SJCRH30 (cell line): ENCODE measurements at regions not wholly inside any gene's neighbourhood (a gene's known extent, or its start where the extent isn't known, plus 50 kb on each side); places are given as distances from the start of the nearest gene placed in this dataset.
"Not testable (repeated sequence)": the region's sequence is repeated elsewhere in the genome, so short reads cannot be mapped to it uniquely, and the experiment has no call there.

Experiments used
- DNase-seq, 2 experiments: peaks; one replicate each; pipeline ENCODE4 v3.0.0-alpha.2; 2015 to 2020
- H3K27ac ChIP-seq: fragments of 250-450 bp; sonication (Bioruptor Pico); 2 replicates; pipeline ENCODE4 v1.5.1; 2020; ENCODE audit warnings: mild to moderate bottlenecking, moderate library complexity
- H3K27me3 ChIP-seq: fragments of 250-450 bp; sonication (Bioruptor Pico); 2 replicates; pipeline ENCODE4 v1.5.1; 2020; ENCODE audit warnings: mild to moderate bottlenecking, moderate library complexity
- H3K36me3 ChIP-seq: fragments of 250-450 bp; sonication (Bioruptor Pico); 2 replicates; pipeline ENCODE4 v1.5.1; 2020; ENCODE audit warnings: mild to moderate bottlenecking, moderate library complexity
- H3K4me1 ChIP-seq: fragments of 250-450 bp; sonication (Bioruptor Pico); 2 replicates; pipeline ENCODE4 v1.5.1; 2020; ENCODE audit warnings: mild to moderate bottlenecking, moderate library complexity
- H3K4me3 ChIP-seq: fragments of 250-450 bp; sonication (Bioruptor Pico); 2 replicates; pipeline ENCODE4 v1.5.1; 2020; ENCODE audit warnings: mild to moderate bottlenecking, moderate library complexity
- H3K9me3 ChIP-seq: fragments of 250-450 bp; sonication (Bioruptor Pico); replicated peaks from 2 replicates; pipeline ENCODE4 v1.5.1; 2020; ENCODE audit warnings: mild to moderate bottlenecking, moderate library complexity

GRCh38 chr4:128758314-128758922 lies 51.1 kb upstream of the JADE1 start:
- Histone ChIP-seq H3K36me3 (no peaks in the 10 kb centered on the region), H3K27me3 (no peaks in the 10 kb centered on the region), H3K9me3 (no peaks in the 10 kb centered on the region), H3K27ac (no peak overlapping the region), H3K4me3 (peak overlapping the region; percentile 30), H3K4me1 (peaks cover 13% of the 10 kb centered on the region)
- DNase-seq = no peak

- H3K4me3 ChIP-seq = peak overlapping the region; percentile 30
- peak; percentile 72 to 87 for DNase-seq
- no peak overlapping the region for H3K27ac ChIP-seq
- H3K36me3 ChIP-seq = no peaks in the 10 kb centered on the region
- no peaks in the 10 kb centered on the region for H3K9me3 ChIP-seq
- no peaks in the 10 kb centered on the region for H3K27me3 ChIP-seq
- H3K4me1 ChIP-seq = peaks cover 13% of the 10 kb centered on the region
Measured at GRCh38 chr4:128757712-128758111, 51.8 kb upstream of the JADE1 start.

- Histone ChIP-seq H3K27ac (no peak overlapping the region), H3K4me3 (no peak overlapping the region), H3K9me3 (no peaks in the 10 kb centered on the region), H3K4me1 (no peaks in the 10 kb centered on the region), H3K27me3 (no peaks in the 10 kb centered on the region), H3K36me3 (no peaks in the 10 kb centered on the region)
- DNase-seq = no peak
Measured at GRCh38 chr4:128751354-128751753, 58.1 kb upstream of the JADE1 start.

- H3K36me3 ChIP-seq, H3K27me3 ChIP-seq, H3K27ac ChIP-seq, H3K9me3 ChIP-seq, H3K4me3 ChIP-seq, H3K4me1 ChIP-seq, DNase-seq: not testable (repeated sequence)
Measured at GRCh38 chr4:128741748-128742147, 67.8 kb upstream of the JADE1 start.

- no peaks in the 10 kb centered on the region for H3K4me1 ChIP-seq
- no peak for DNase-seq
- no peak overlapping the region for H3K4me3 ChIP-seq
- no peaks in the 10 kb centered on the region for H3K9me3 ChIP-seq
- no peaks in the 10 kb centered on the region for H3K27me3 ChIP-seq
- H3K27ac ChIP-seq = no peak overlapping the region
- H3K36me3 ChIP-seq = no peaks in the 10 kb centered on the region
Measured at GRCh38 chr4:128737098-128737513, 72.4 kb upstream of the JADE1 start.

- DNase-seq = no peak
- H3K27me3 ChIP-seq = no peaks in the 10 kb centered on the region
- no peak overlapping the region for H3K4me3 ChIP-seq
- H3K4me1 ChIP-seq = no peaks in the 10 kb centered on the region
- no peak overlapping the region for H3K27ac ChIP-seq
- no peaks in the 10 kb centered on the region for H3K9me3 ChIP-seq
- no peaks in the 10 kb centered on the region for H3K36me3 ChIP-seq
Measured at GRCh38 chr4:128735714-128736113, 73.8 kb upstream of the JADE1 start.

- no peak for DNase-seq
- no peaks in the 10 kb centered on the region for H3K9me3 ChIP-seq
- H3K4me3 ChIP-seq = no peak overlapping the region
- H3K27ac ChIP-seq = no peak overlapping the region
- no peaks in the 10 kb centered on the region for H3K4me1 ChIP-seq
- H3K36me3 ChIP-seq = no peaks in the 10 kb centered on the region
- no peaks in the 10 kb centered on the region for H3K27me3 ChIP-seq
Measured at GRCh38 chr4:128728190-128728589, 81.3 kb upstream of the JADE1 start.

- Histone ChIP-seq H3K36me3 (no peaks in the 10 kb centered on the region), H3K27me3 (no peaks in the 10 kb centered on the region), H3K4me1 (no peaks in the 10 kb centered on the region), H3K4me3 (no peak overlapping the region), H3K27ac (no peak overlapping the region), H3K9me3 (no peaks in the 10 kb centered on the region)
- DNase-seq = no peak
Measured at GRCh38 chr4:128727658-128728057, 81.8 kb upstream of the JADE1 start.

GRCh38 chr4:128725405-128726055 lies 84.0 kb upstream of the JADE1 start:
- H3K27ac ChIP-seq = no peak overlapping the region
- no peak overlapping the region for H3K4me3 ChIP-seq
- no peaks in the 10 kb centered on the region for H3K36me3 ChIP-seq
- H3K27me3 ChIP-seq = no peaks in the 10 kb centered on the region
- H3K4me1 ChIP-seq = no peaks in the 10 kb centered on the region
- DNase-seq = no peak
- H3K9me3 ChIP-seq = no peaks in the 10 kb centered on the region

- Histone ChIP-seq H3K4me3 (no peak overlapping the region), H3K27ac (no peak overlapping the region), H3K9me3 (no peaks in the 10 kb centered on the region), H3K4me1 (no peaks in the 10 kb centered on the region), H3K27me3 (no peaks in the 10 kb centered on the region), H3K36me3 (no peaks in the 10 kb centered on the region)
- no peak for DNase-seq
Measured at GRCh38 chr4:128722911-128723310, 86.6 kb upstream of the JADE1 start.

GRCh38 chr4:128721896-128722295 lies 87.6 kb upstream of the JADE1 start:
- Histone ChIP-seq H3K27ac (no peak overlapping the region), H3K4me3 (no peak overlapping the region), H3K27me3 (no peaks in the 10 kb centered on the region), H3K9me3 (no peaks in the 10 kb centered on the region), H3K36me3 (no peaks in the 10 kb centered on the region), H3K4me1 (no peaks in the 10 kb centered on the region)
- peak; percentile 7 to 26 for DNase-seq

- Histone ChIP-seq H3K27ac (no peak overlapping the region), H3K27me3 (no peaks in the 10 kb centered on the region), H3K4me1 (no peaks in the 10 kb centered on the region), H3K9me3 (no peaks in the 10 kb centered on the region), H3K4me3 (no peak overlapping the region), H3K36me3 (no peaks in the 10 kb centered on the region)
- no peak for DNase-seq
Measured at GRCh38 chr4:128720270-128720669, 89.2 kb upstream of the JADE1 start.

GRCh38 chr4:128718768-128719167 lies 90.7 kb upstream of the JADE1 start:
- no peak for DNase-seq
- Histone ChIP-seq H3K4me3 (no peak overlapping the region), H3K9me3 (no peaks in the 10 kb centered on the region), H3K4me1 (no peaks in the 10 kb centered on the region), H3K27me3 (no peaks in the 10 kb centered on the region), H3K36me3 (no peaks in the 10 kb centered on the region), H3K27ac (no peak overlapping the region)

GRCh38 chr4:128716338-128716737 lies 93.2 kb upstream of the JADE1 start:
- no peaks in the 10 kb centered on the region for H3K9me3 ChIP-seq
- no peak for DNase-seq
- no peaks in the 10 kb centered on the region for H3K4me1 ChIP-seq
- H3K27ac ChIP-seq = no peak overlapping the region
- no peak overlapping the region for H3K4me3 ChIP-seq
- H3K36me3 ChIP-seq = no peaks in the 10 kb centered on the region
- no peaks in the 10 kb centered on the region for H3K27me3 ChIP-seq

GRCh38 chr4:128715616-128716015 lies 93.9 kb upstream of the JADE1 start:
- Histone ChIP-seq H3K27ac (no peak overlapping the region), H3K36me3 (no peaks in the 10 kb centered on the region), H3K9me3 (no peaks in the 10 kb centered on the region), H3K27me3 (no peaks in the 10 kb centered on the region), H3K4me3 (no peak overlapping the region), H3K4me1 (no peaks in the 10 kb centered on the region)
- DNase-seq = no peak

- Histone ChIP-seq H3K27me3 (no peaks in the 10 kb centered on the region), H3K27ac (no peak overlapping the region), H3K9me3 (no peaks in the 10 kb centered on the region), H3K4me3 (no peak overlapping the region), H3K4me1 (no peaks in the 10 kb centered on the region), H3K36me3 (no peaks in the 10 kb centered on the region)
- DNase-seq = no peak
Measured at GRCh38 chr4:128711361-128711760, 98.1 kb upstream of the JADE1 start.
